ENCODE measurements at regions not wholly inside any gene's neighbourhood (a gene's known extent, or its start where the extent isn't known, plus 50 kb on each side); places are given as distances from the start of the nearest gene placed in this dataset.
"Not testable (repeated sequence)": the region's sequence is repeated elsewhere in the genome, so short reads cannot be mapped to it uniquely, and the experiment has no call there.

GRCh38 chr1:95534985-95535384, 301.0 kb downstream of the RWDD3 start:
- no peak overlapping the region for H3K27ac ChIP-seq (replicated peaks)
- no peak overlapping the region for H3K4me3 ChIP-seq (replicated peaks; ENCODE audit: insufficient read depth, low read length)
- no peak for TF ChIP-seq GABPA (IDR thresholded peaks at IDR 0.05; ENCODE audit: low read depth)
- no peak for TF ChIP-seq CTCF (IDR thresholded peaks at IDR 0.05; ENCODE audit: insufficient read depth, low read length)
- TF ChIP-seq POLR2AphosphoS5 (IDR thresholded peaks at IDR 0.05; ENCODE audit: low read depth) = no peak
- TF ChIP-seq REST (IDR thresholded peaks at IDR 0.05; ENCODE audit: insufficient replicate concordance, low read depth) = no peak
- no peak for TF ChIP-seq SPI1 (IDR thresholded peaks at IDR 0.05; ENCODE audit: borderline replicate concordance, low read depth)
- DNase-seq (ENCODE audit: low read depth in 1 of 2, low spot score in 1 of 2) = no peak
- no peaks in the 10 kb centered on the region for H3K27me3 ChIP-seq (ENCODE audit: insufficient read depth, poor library complexity, severe bottlenecking)

- Histone ChIP-seq H3K27ac (replicated peaks) (no peak overlapping the region), H3K4me3 (replicated peaks; ENCODE audit: insufficient read depth, low read length) (no peak overlapping the region), H3K27me3 (ENCODE audit: insufficient read depth, poor library complexity, severe bottlenecking) (no peaks in the 10 kb centered on the region)
- no peak for DNase-seq (ENCODE audit: low read depth in 1 of 2, low spot score in 1 of 2)
- no peak for TF ChIP-seq GABPA (IDR thresholded peaks at IDR 0.05; ENCODE audit: low read depth)
- TF ChIP-seq SPI1 (IDR thresholded peaks at IDR 0.05; ENCODE audit: borderline replicate concordance, low read depth) = no peak
- TF ChIP-seq CTCF (IDR thresholded peaks at IDR 0.05; ENCODE audit: insufficient read depth, low read length) = no peak
- no peak for TF ChIP-seq POLR2AphosphoS5 (IDR thresholded peaks at IDR 0.05; ENCODE audit: low read depth)
- no peak for TF ChIP-seq REST (IDR thresholded peaks at IDR 0.05; ENCODE audit: insufficient replicate concordance, low read depth)
Measured at GRCh38 chr1:95535614-95536013, 301.6 kb downstream of the RWDD3 start.

- no peak overlapping the region for H3K27ac ChIP-seq (replicated peaks)
- no peak overlapping the region for H3K4me3 ChIP-seq (replicated peaks; ENCODE audit: insufficient read depth, low read length)
- TF ChIP-seq POLR2AphosphoS5 (IDR thresholded peaks at IDR 0.05; ENCODE audit: low read depth) = no peak
- TF ChIP-seq SPI1 (IDR thresholded peaks at IDR 0.05; ENCODE audit: borderline replicate concordance, low read depth) = no peak
- TF ChIP-seq CTCF (IDR thresholded peaks at IDR 0.05; ENCODE audit: insufficient read depth, low read length) = no peak
- H3K27me3 ChIP-seq (ENCODE audit: insufficient read depth, poor library complexity, severe bottlenecking) = no peaks in the 10 kb centered on the region
- DNase-seq (ENCODE audit: low read depth in 1 of 2, low spot score in 1 of 2) = no peak
Measured at GRCh38 chr1:95536501-95536900, 302.5 kb downstream of the RWDD3 start.

- Histone ChIP-seq H3K27me3 (ENCODE audit: insufficient read depth, poor library complexity, severe bottlenecking) (no peaks in the 10 kb centered on the region), H3K27ac (replicated peaks) (no peak overlapping the region), H3K4me3 (replicated peaks; ENCODE audit: insufficient read depth, low read length) (no peak overlapping the region)
- TF ChIP-seq REST (IDR thresholded peaks at IDR 0.05; ENCODE audit: insufficient replicate concordance, low read depth) (no peak), POLR2AphosphoS5 (IDR thresholded peaks at IDR 0.05; ENCODE audit: low read depth) (no peak), CTCF (IDR thresholded peaks at IDR 0.05; ENCODE audit: insufficient read depth, low read length) (no peak), GABPA (IDR thresholded peaks at IDR 0.05; ENCODE audit: low read depth) (no peak), SPI1 (IDR thresholded peaks at IDR 0.05; ENCODE audit: borderline replicate concordance, low read depth) (no peak)
- DNase-seq (ENCODE audit: low read depth in 1 of 2, low spot score in 1 of 2) = no peak
Measured at GRCh38 chr1:95537176-95537575, 303.2 kb downstream of the RWDD3 start.

- not testable (repeated sequence) for H3K27me3 ChIP-seq (ENCODE audit: insufficient read depth, poor library complexity, severe bottlenecking); H3K27ac ChIP-seq (replicated peaks); H3K4me3 ChIP-seq (replicated peaks; ENCODE audit: insufficient read depth, low read length); DNase-seq (ENCODE audit: low read depth in 1 of 2, low spot score in 1 of 2)
Measured at GRCh38 chr1:95538242-95538641, 304.2 kb downstream of the RWDD3 start.
